ENCODE measurements at regions not wholly inside any gene's neighbourhood (a gene's known extent, or its start where the extent isn't known, plus 50 kb on each side); places are given as distances from the start of the nearest gene placed in this dataset.

- ATAC-seq (ENCODE audit: insufficient read depth, low FRiP score), result no peak
- no peak overlapping the region for H3K4me3 ChIP-seq
- H3K27ac ChIP-seq (ENCODE audit: low read depth in 1 of 2, low read length in 1 of 2), result no peak overlapping the region
- H3K9ac ChIP-seq (ENCODE audit: insufficient read depth in 1 of 2, low read length in 2 of 2), result no peak overlapping the region
- H3K9me3 ChIP-seq (ENCODE audit: control insufficient read depth in 4 of 4, insufficient read depth in 3 of 4, low read length in 3 of 4), result no peaks in the 10 kb centered on the region
- WGBS, 2 donors, result 11% methylated on average over 1 of the region's 1 CpG; no CpG with 5 or more reads in 1 of the 2 donors
- H3K36me3 ChIP-seq (ENCODE audit: control insufficient read depth in 4 of 4, insufficient read depth in 4 of 4, low read length in 4 of 4), result no peaks in the 10 kb centered on the region
- peak in 1 of 3 donors; percentile 19 for DNase-seq
- no peaks in the 10 kb centered on the region for H3K27me3 ChIP-seq (ENCODE audit: control insufficient read depth in 3 of 3, insufficient read depth in 3 of 3, low read length in 2 of 3)
- H3K4me1 ChIP-seq (ENCODE audit: control insufficient read depth in 5 of 5, insufficient read depth in 5 of 5, low read length in 5 of 5), result no peaks in the 10 kb centered on the region
- no peak for TF ChIP-seq CTCF (IDR thresholded peaks at IDR 0.05; ENCODE audit: control extremely low read depth, extremely low read depth)
Observed at GRCh38 chrY:4483693-4484092, 516.4 kb upstream of the PCDH11Y start.

Data from lung (tissue), 11 donors.